ENCODE measurements at regions not wholly inside any gene's neighbourhood (a gene's known extent, or its start where the extent isn't known, plus 50 kb on each side); places are given as distances from the start of the nearest gene placed in this dataset.

- peaks cover 0 to 37% of the 10 kb centered on the region in 2 donors for H3K4me1 ChIP-seq
- no peak overlapping the region for H3K4me3 ChIP-seq
Measured at GRCh38 chr3:72412340-72412956, 435.8 kb downstream of the SHQ1 start.

GRCh38 chr3:72411843-72412242 lies 436.4 kb downstream of the SHQ1 start:
- Histone ChIP-seq H3K36me3 (no peaks in the 10 kb centered on the region), H3K4me1 (peaks cover 0 to 35% of the 10 kb centered on the region in 2 donors), H3K27ac (no peak overlapping the region), H3K27me3 (no peaks in the 10 kb centered on the region), H3K9me3 (no peaks in the 10 kb centered on the region), H3K4me3 (no peak overlapping the region)
- no peak for DNase-seq (ENCODE audit: low spot score)
- no peak for TF ChIP-seq CTCF (IDR thresholded peaks at IDR 0.05)

More at GRCh38 chr3:72412340-72412956, 435.8 kb downstream of the SHQ1 start:
- H3K27ac ChIP-seq, result no peak overlapping the region
- no peaks in the 10 kb centered on the region for H3K9me3 ChIP-seq
- H3K27me3 ChIP-seq, result no peaks in the 10 kb centered on the region
- H3K36me3 ChIP-seq, result no peaks in the 10 kb centered on the region
- TF ChIP-seq CTCF (IDR thresholded peaks at IDR 0.05), result no peak
- DNase-seq (ENCODE audit: low spot score), result no peak

GRCh38 chr3:72411126-72411525 lies 437.1 kb downstream of the SHQ1 start:
- Histone ChIP-seq H3K4me3 (no peak overlapping the region), H3K4me1 (peaks cover 0 to 37% of the 10 kb centered on the region in 2 donors), H3K27ac (no peak overlapping the region), H3K9me3 (no peaks in the 10 kb centered on the region), H3K27me3 (no peaks in the 10 kb centered on the region), H3K36me3 (no peaks in the 10 kb centered on the region)
- no peak for TF ChIP-seq CTCF (IDR thresholded peaks at IDR 0.05)
- no peak for DNase-seq (ENCODE audit: low spot score)

- no peak for TF ChIP-seq CTCF (IDR thresholded peaks at IDR 0.05)
- H3K4me1 ChIP-seq, result peaks cover 0 to 48% of the 10 kb centered on the region in 2 donors
- no peaks in the 10 kb centered on the region for H3K27me3 ChIP-seq
- DNase-seq (ENCODE audit: low spot score), result no peak
- no peaks in the 10 kb centered on the region for H3K9me3 ChIP-seq
- H3K36me3 ChIP-seq, result no peaks in the 10 kb centered on the region
- H3K4me3 ChIP-seq, result no peak overlapping the region
- no peak overlapping the region for H3K27ac ChIP-seq
Measured at GRCh38 chr3:72408983-72409779, 439.1 kb downstream of the SHQ1 start.

GRCh38 chr3:72407766-72408165 lies 440.5 kb downstream of the SHQ1 start:
- Histone ChIP-seq H3K36me3 (no peaks in the 10 kb centered on the region), H3K4me1 (peaks cover 0 to 45% of the 10 kb centered on the region in 2 donors), H3K27ac (no peak overlapping the region), H3K4me3 (no peak overlapping the region), H3K27me3 (no peaks in the 10 kb centered on the region), H3K9me3 (no peaks in the 10 kb centered on the region)
- DNase-seq (ENCODE audit: low spot score), result no peak
- no peak for TF ChIP-seq CTCF (IDR thresholded peaks at IDR 0.05)

All from right atrium auricular region (tissue), 2 donors.